Transverse colon (tissue), 4 donors: ENCODE measurements at regions not wholly inside any gene's neighbourhood (a gene's known extent, or its start where the extent isn't known, plus 50 kb on each side); places are given as distances from the start of the nearest gene placed in this dataset.
"Not testable (repeated sequence)": the region's sequence is repeated elsewhere in the genome, so short reads cannot be mapped to it uniquely, and the experiment has no call there.

Source experiments
- POLR2AphosphoS5 ChIP-seq, 3 donors: sonication (generic); formaldehyde crosslinking; IDR thresholded peaks; one replicate each; pipeline ENCODE4 v1.6.1; 2016; ENCODE audit warnings: antibody characterized with exemption in 3 of 3
- TF ChIP-seq, protein P1 (sequence below), 5 experiments: fragments of 200-600 bp in 3 of 5; fragments of 450-650 bp in 2 of 5; sonication (generic) in 3 of 5; IDR thresholded peaks; 1 replicate in 2 of 5; 2 replicates in 3 of 5; pipeline ENCODE4 v1.5.1; 2016 to 2017; ENCODE audit warnings: antibody characterized with exemption in 5 of 5, inconsistent platforms in 3 of 5, mild to moderate bottlenecking in 2 of 5, moderate library complexity in 1 of 5

DNA sequence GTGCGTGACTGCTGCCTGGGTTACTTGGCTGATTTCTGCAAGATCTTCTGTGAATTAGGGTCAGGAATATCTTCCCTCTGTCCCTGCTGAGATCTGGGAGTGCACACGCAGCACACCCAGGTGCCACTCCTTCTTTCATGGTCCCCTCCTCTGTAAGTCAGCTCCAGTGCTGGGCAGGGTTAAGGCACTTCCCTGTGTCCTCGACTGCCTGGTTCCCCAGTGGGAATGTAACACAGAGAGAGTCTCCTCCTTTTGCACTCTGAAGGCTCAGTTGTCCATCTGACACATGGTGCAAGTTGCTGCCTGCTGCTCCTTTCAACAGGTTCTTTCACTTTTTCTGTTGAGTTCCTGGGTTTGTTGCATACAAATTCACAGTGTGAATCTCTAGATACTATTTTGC lies 421.2 kb upstream of the NDN start:
- TF ChIP-seq POLR2AphosphoS5 (IDR thresholded peaks at IDR 0.05): not testable (repeated sequence)
- TF ChIP-seq, protein P1, sequence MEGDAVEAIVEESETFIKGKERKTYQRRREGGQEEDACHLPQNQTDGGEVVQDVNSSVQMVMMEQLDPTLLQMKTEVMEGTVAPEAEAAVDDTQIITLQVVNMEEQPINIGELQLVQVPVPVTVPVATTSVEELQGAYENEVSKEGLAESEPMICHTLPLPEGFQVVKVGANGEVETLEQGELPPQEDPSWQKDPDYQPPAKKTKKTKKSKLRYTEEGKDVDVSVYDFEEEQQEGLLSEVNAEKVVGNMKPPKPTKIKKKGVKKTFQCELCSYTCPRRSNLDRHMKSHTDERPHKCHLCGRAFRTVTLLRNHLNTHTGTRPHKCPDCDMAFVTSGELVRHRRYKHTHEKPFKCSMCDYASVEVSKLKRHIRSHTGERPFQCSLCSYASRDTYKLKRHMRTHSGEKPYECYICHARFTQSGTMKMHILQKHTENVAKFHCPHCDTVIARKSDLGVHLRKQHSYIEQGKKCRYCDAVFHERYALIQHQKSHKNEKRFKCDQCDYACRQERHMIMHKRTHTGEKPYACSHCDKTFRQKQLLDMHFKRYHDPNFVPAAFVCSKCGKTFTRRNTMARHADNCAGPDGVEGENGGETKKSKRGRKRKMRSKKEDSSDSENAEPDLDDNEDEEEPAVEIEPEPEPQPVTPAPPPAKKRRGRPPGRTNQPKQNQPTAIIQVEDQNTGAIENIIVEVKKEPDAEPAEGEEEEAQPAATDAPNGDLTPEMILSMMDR (IDR thresholded peaks at IDR 0.05): not testable (repeated sequence)
